Vagina (tissue), 2 donors: ENCODE measurements at regions not wholly inside any gene's neighbourhood (a gene's known extent, or its start where the extent isn't known, plus 50 kb on each side); places are given as distances from the start of the nearest gene placed in this dataset.

ENCODE experiments used
- DNase-seq, 2 donors: peaks; one replicate each; pipeline ENCODE4 v3.0.0-alpha.2; 2017; ENCODE audit errors: extremely low spot score in 2 of 2
- H3K27ac ChIP-seq: fragments of 200-600 bp; sonication (generic); one replicate; pipeline ENCODE4 v1.5.1; 2019
- H3K27me3 ChIP-seq: fragments of 200-600 bp; sonication (generic); one replicate; pipeline ENCODE4 v1.5.1; 2019
- H3K36me3 ChIP-seq, 2 donors: fragments of 200-600 bp; sonication (generic); one replicate each; pipeline ENCODE4 v1.5.1; 2017 to 2019
- H3K4me1 ChIP-seq: fragments of 200-600 bp; sonication (generic); one replicate; pipeline ENCODE4 v1.5.1; 2019
- H3K4me3 ChIP-seq, 2 donors: fragments of 200-600 bp; sonication (generic); 1 replicate in 1 of 2; 2 replicates in 1 of 2; pipeline ENCODE4 v1.5.1; 2016 to 2019
- H3K9me3 ChIP-seq: fragments of 200-600 bp; sonication (generic); one replicate; pipeline ENCODE4 v1.5.1; 2019
- CTCF ChIP-seq, 3 experiments: fragments of 450-650 bp in 2 of 3; fragments of 200-600 bp in 1 of 3; sonication (generic) in 1 of 3; IDR thresholded peaks; one replicate each; pipeline ENCODE4 v1.5.1; 2017 to 2019; ENCODE audit warnings: antibody characterized with exemption in 3 of 3, mild to moderate bottlenecking in 2 of 3, moderate library complexity in 2 of 3
- POLR2A ChIP-seq, 2 donors: fragments of 450-650 bp; IDR thresholded peaks; one replicate each; pipeline ENCODE4 v1.6.1; 2017; ENCODE audit warnings: antibody characterized with exemption in 2 of 2, mild to moderate bottlenecking in 2 of 2, moderate library complexity in 2 of 2
- POLR2AphosphoS5 ChIP-seq, 2 donors: sonication (generic); formaldehyde crosslinking; IDR thresholded peaks; one replicate each; pipeline ENCODE4 v1.9.0; 2017; ENCODE audit warnings: antibody characterized with exemption in 2 of 2, mild to moderate bottlenecking in 2 of 2, low read depth in 1 of 2; ENCODE audit not compliant: insufficient read depth in 1 of 2
- intact Hi-C: fragments of 100-400 bp; cut with DNase I; formaldehyde crosslinking; loops from one replicate; pipeline ENCODE4 v1.15.1; 2023

DNA sequence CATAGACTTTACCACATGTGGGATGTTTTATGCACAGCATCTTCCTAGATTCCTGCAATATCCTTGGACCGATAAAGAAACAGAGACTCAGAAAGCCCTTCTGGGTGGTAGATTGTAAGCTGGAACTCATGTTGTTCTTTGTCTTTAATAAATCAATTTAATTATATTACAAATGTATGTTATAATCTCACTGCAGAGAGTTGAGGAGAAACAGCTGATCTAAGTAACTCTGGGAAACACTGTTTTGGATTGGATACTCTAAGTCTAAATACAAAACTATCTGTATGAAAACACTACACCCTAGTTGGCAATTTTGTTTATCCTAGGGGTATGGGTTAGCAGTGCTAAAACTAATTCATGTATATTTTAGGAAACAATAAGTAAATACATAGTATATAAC is 1015.2 kb downstream of the XPNPEP1 start:
- no peak overlapping the region for H3K27ac ChIP-seq
- H3K4me3 ChIP-seq: no peak overlapping the region
- DNase-seq: no peak
- no peaks in the 10 kb centered on the region for H3K36me3 ChIP-seq
- TF ChIP-seq POLR2A (IDR thresholded peaks at IDR 0.05): no peak
- TF ChIP-seq CTCF (IDR thresholded peaks at IDR 0.05): no peak
- no peak for TF ChIP-seq POLR2AphosphoS5 (IDR thresholded peaks at IDR 0.05; ENCODE audit: insufficient read depth in 1 of 2, low read depth in 1 of 2)
- H3K27me3 ChIP-seq: no peaks in the 10 kb centered on the region
- intact Hi-C loops: no loop called here
- H3K4me1 ChIP-seq: no peaks in the 10 kb centered on the region
- no peaks in the 10 kb centered on the region for H3K9me3 ChIP-seq

DNA sequence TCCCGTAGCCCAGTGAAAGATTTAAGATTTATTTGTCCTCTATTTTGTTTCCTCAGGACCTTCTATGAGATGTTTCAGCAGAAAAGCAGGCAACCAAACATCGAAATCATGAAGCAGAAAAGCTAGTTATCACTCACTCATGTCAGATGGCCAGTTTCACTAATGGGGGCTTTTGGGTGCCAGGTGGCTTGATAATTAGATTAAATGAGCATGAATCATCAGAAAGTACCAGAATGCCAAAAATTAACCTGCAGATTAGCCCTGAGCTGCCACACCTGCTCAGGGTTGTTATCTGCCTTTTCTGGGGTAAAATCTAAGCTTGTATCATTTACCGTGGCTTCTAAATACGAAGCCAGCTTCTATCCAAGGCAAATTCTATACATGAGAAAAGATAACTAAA is 1017.5 kb downstream of the XPNPEP1 start:
- Histone ChIP-seq H3K4me1 (no peaks in the 10 kb centered on the region), H3K27me3 (no peaks in the 10 kb centered on the region), H3K9me3 (no peaks in the 10 kb centered on the region), H3K36me3 (no peaks in the 10 kb centered on the region), H3K27ac (no peak overlapping the region), H3K4me3 (no peak overlapping the region)
- DNase-seq: no peak
- intact Hi-C loops: no loop called here
- TF ChIP-seq POLR2AphosphoS5 (IDR thresholded peaks at IDR 0.05; ENCODE audit: insufficient read depth in 1 of 2, low read depth in 1 of 2): no peak
- no peak for TF ChIP-seq POLR2A (IDR thresholded peaks at IDR 0.05)
- TF ChIP-seq CTCF (IDR thresholded peaks at IDR 0.05): no peak

- Histone ChIP-seq H3K36me3 (no peaks in the 10 kb centered on the region), H3K9me3 (no peaks in the 10 kb centered on the region), H3K27me3 (no peaks in the 10 kb centered on the region), H3K27ac (no peak overlapping the region), H3K4me3 (no peak overlapping the region), H3K4me1 (no peaks in the 10 kb centered on the region)
- no peak for TF ChIP-seq POLR2A (IDR thresholded peaks at IDR 0.05)
- TF ChIP-seq CTCF (IDR thresholded peaks at IDR 0.05): no peak
- no peak for TF ChIP-seq POLR2AphosphoS5 (IDR thresholded peaks at IDR 0.05; ENCODE audit: insufficient read depth in 1 of 2, low read depth in 1 of 2)
- DNase-seq: no peak
- intact Hi-C loops: no loop called here
Measured at GRCh38 chr10:108905171-108905570, 1018.1 kb downstream of the XPNPEP1 start.

DNA sequence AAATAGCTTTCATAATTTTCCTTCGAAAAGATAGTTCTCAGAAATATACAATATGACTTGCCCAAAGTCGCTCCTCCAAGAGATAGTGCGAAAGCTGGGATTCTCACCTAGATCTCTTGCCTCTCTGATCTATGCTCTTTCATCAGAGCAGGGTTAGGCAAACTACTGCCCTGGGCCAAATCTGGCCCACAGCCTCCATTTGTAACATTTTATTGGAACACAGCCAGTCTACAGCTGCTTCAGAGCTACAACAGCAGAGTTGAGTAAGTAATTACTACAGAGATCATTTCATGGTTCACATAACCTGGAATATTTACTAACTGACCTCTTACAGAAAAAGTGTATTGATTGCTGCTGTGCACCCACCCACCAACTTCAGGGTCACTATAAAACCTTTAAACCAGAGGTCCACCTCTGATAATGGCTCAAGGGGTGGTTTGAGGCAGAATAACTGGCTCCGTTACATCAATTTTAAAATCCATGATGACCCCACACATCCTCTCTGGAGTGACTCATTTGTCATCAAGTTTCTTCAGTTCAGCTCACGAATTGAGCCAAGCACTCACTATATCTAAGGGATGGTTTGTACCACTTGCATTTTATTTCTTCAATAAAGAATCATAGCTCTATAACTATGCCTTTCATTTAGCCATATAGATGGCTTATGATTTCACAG is 1019.0 kb downstream of the XPNPEP1 start:
- DNase-seq: no peak
- no peaks in the 10 kb centered on the region for H3K27me3 ChIP-seq
- no peaks in the 10 kb centered on the region for H3K36me3 ChIP-seq
- H3K4me1 ChIP-seq: no peaks in the 10 kb centered on the region
- H3K4me3 ChIP-seq: no peak overlapping the region
- H3K9me3 ChIP-seq: no peaks in the 10 kb centered on the region
- no peak for TF ChIP-seq POLR2AphosphoS5 (IDR thresholded peaks at IDR 0.05; ENCODE audit: insufficient read depth in 1 of 2, low read depth in 1 of 2)
- no peak for TF ChIP-seq CTCF (IDR thresholded peaks at IDR 0.05)
- no peak for TF ChIP-seq POLR2A (IDR thresholded peaks at IDR 0.05)
- no peak overlapping the region for H3K27ac ChIP-seq
- intact Hi-C loops: no loop called here

GRCh38 chr10:108902619-108903285 is 1020.6 kb downstream of the XPNPEP1 start:
- H3K9me3 ChIP-seq: no peaks in the 10 kb centered on the region
- intact Hi-C loops: no loop called here
- no peaks in the 10 kb centered on the region for H3K4me1 ChIP-seq
- no peaks in the 10 kb centered on the region for H3K36me3 ChIP-seq
- no peak for DNase-seq
- no peak overlapping the region for H3K4me3 ChIP-seq
- H3K27ac ChIP-seq: no peak overlapping the region
- H3K27me3 ChIP-seq: no peaks in the 10 kb centered on the region
- no peak for TF ChIP-seq POLR2A (IDR thresholded peaks at IDR 0.05)
- TF ChIP-seq POLR2AphosphoS5 (IDR thresholded peaks at IDR 0.05; ENCODE audit: insufficient read depth in 1 of 2, low read depth in 1 of 2): no peak
